ENCODE measurements at regions not wholly inside any gene's neighbourhood (a gene's known extent, or its start where the extent isn't known, plus 50 kb on each side); places are given as distances from the start of the nearest gene placed in this dataset.

- TF ChIP-seq, protein P1, sequence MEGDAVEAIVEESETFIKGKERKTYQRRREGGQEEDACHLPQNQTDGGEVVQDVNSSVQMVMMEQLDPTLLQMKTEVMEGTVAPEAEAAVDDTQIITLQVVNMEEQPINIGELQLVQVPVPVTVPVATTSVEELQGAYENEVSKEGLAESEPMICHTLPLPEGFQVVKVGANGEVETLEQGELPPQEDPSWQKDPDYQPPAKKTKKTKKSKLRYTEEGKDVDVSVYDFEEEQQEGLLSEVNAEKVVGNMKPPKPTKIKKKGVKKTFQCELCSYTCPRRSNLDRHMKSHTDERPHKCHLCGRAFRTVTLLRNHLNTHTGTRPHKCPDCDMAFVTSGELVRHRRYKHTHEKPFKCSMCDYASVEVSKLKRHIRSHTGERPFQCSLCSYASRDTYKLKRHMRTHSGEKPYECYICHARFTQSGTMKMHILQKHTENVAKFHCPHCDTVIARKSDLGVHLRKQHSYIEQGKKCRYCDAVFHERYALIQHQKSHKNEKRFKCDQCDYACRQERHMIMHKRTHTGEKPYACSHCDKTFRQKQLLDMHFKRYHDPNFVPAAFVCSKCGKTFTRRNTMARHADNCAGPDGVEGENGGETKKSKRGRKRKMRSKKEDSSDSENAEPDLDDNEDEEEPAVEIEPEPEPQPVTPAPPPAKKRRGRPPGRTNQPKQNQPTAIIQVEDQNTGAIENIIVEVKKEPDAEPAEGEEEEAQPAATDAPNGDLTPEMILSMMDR (IDR thresholded peaks at IDR 0.05) = no peak
- no peak for TF ChIP-seq EZH2 (IDR thresholded peaks at IDR 0.05; ENCODE audit: borderline replicate concordance, insufficient read depth, low read depth, low read length, poor library complexity, severe bottlenecking)
These were observed 366.7 kb upstream of the DLGAP1 start for GRCh38 chr18:4821801-4822200.

All from B cell (primary cell).